ENCODE measurements at regions not wholly inside any gene's neighbourhood (a gene's known extent, or its start where the extent isn't known, plus 50 kb on each side); places are given as distances from the start of the nearest gene placed in this dataset.
A peak's percentile ranks its signal among the peaks of the same experiment; 100 is the strongest.

- TF ChIP-seq MED1 (CRISPR knock-in tag; IDR thresholded peaks at IDR 0.05), result no peak
Observed at GRCh38 chr20:22453244-22454080, 130.9 kb downstream of the FOXA2 start (continued).

GRCh38 chr20:22452442-22453011, 131.8 kb downstream of the FOXA2 start:
- Histone ChIP-seq H4K20me1 (ENCODE audit: insufficient read depth, low read length) (no peaks in the 10 kb centered on the region), H3K27me3 (ENCODE audit: control insufficient read depth in 1 of 2, insufficient read depth in 2 of 2, low read length in 2 of 2) (peaks cover 6 to 65% of the 10 kb centered on the region in 2 experiments), H2AFZ (ENCODE audit: low read length) (no peak overlapping the region), H3K4me1 (ENCODE audit: insufficient read depth, low read length) (peaks cover 27% of the 10 kb centered on the region), H3K9me3 (ENCODE audit: low read length) (no peaks in the 10 kb centered on the region), H3K4me3 (replicated peaks in 1 of 3; ENCODE audit: insufficient read depth in 1 of 3, low read depth in 2 of 3, low read length in 3 of 3) (no peak overlapping the region), H3K79me2 (ENCODE audit: insufficient read depth, low read length) (no peaks in the 10 kb centered on the region), H3K36me3 (replicated peaks in 1 of 2; ENCODE audit: control insufficient read depth in 1 of 2, insufficient read depth in 2 of 2, low read length in 2 of 2) (no peaks in the 10 kb centered on the region), H3K4me2 (ENCODE audit: low read depth, low read length) (no peak overlapping the region), H3K27ac (ENCODE audit: extremely low read length, insufficient read depth, low read length) (no peak overlapping the region), H3K9ac (ENCODE audit: insufficient read depth, low read depth, low read length) (no peak overlapping the region)
- in situ Hi-C loops (cut with HindIII; ENCODE audit: extremely low pct_ligation_motif_present, low pct_unique_long_range_greater_than_20kb) (loop anchor here (5.0 kb wide), 3 partner anchors 115 to 235 kb away; no protein-coding TSS in a partner anchor), intact Hi-C loops (cut with micrococcal nuclease; ENCODE audit: unreplicated experiment) (loop anchor here (1.0 to 5.0 kb wide), 7 partner anchors 22 to 232 kb away; no protein-coding TSS in a partner anchor)
- 14% methylated on average over 3 of the region's 3 CpGs for WGBS (ENCODE audit: low lambda C conversion rate)
- ChIA-PET CTCF (ENCODE audit: low intra/inter-chr PET ratio, low total read pairs) (interaction anchor here (1.8 to 4.6 kb wide), 5 partner anchors 38 to 231 kb away, joined by 7 to 83 read pairs (median 15); partner anchors contain the start of gene FOXA2), POLR2A (interaction anchor here (0.8 to 3.2 kb wide), 11 partner anchors 22 to 134 kb away, joined by 3 to 25 read pairs (median 7); partner anchors contain the start of gene FOXA2)
- peak; percentile 70 for ATAC-seq
- BruUV-seq (replicated peaks), result no TSS peak
- DNase-seq (ENCODE audit: low spot score), result peak; percentile 68
- FAIRE-seq, result no peak
- TF ChIP-seq NR2F6 (IDR thresholded peaks at IDR 0.05), result peak; percentile 38; the same call in 1 of the 2 replicates
- no peak for TF ChIP-seq NR2F6 (CRISPR knock-in tag; IDR thresholded peaks at IDR 0.05)
- no peak for TF ChIP-seq ZNF549 (CRISPR knock-in tag; IDR thresholded peaks at IDR 0.05)
- no peak for TF ChIP-seq ZNF17 (CRISPR knock-in tag; IDR thresholded peaks at IDR 0.05)
- no peak for TF ChIP-seq ELF4 (CRISPR knock-in tag; IDR thresholded peaks at IDR 0.05; ENCODE audit: borderline replicate concordance)
- no peak for TF ChIP-seq USF2 (IDR thresholded peaks at IDR 0.05; ENCODE audit: low read depth, low read length)
- no peak for TF ChIP-seq USF2 (CRISPR knock-in tag; IDR thresholded peaks at IDR 0.05; ENCODE audit: borderline replicate concordance)
- TF ChIP-seq GZF1 (CRISPR knock-in tag; IDR thresholded peaks at IDR 0.05), result no peak
- no peak for TF ChIP-seq LBX2 (CRISPR knock-in tag; IDR thresholded peaks at IDR 0.05; ENCODE audit: borderline replicate concordance)
- TF ChIP-seq HNF4G (IDR thresholded peaks at IDR 0.05; ENCODE audit: borderline replicate concordance, low read depth, low read length), result no peak
- no peak for TF ChIP-seq HNF4G (CRISPR knock-in tag; IDR thresholded peaks at IDR 0.05; ENCODE audit: borderline replicate concordance, low read depth)
- no peak for TF ChIP-seq PRMT3 (CRISPR knock-in tag; IDR thresholded peaks at IDR 0.05; ENCODE audit: borderline replicate concordance, low read depth)
- no peak for TF ChIP-seq ZFP91 (CRISPR knock-in tag; IDR thresholded peaks at IDR 0.05; ENCODE audit: borderline replicate concordance)
- no peak for TF ChIP-seq KDM5A (IDR thresholded peaks at IDR 0.05; ENCODE audit: borderline replicate concordance, low read length)
- no peak for TF ChIP-seq ZNF597 (CRISPR knock-in tag; IDR thresholded peaks at IDR 0.05)
- no peak for TF ChIP-seq NKX3-1 (CRISPR knock-in tag; IDR thresholded peaks at IDR 0.05)

Measured in HepG2 (cell line).